IgD-negative memory B cell (primary cell): ENCODE measurements at regions not wholly inside any gene's neighbourhood (a gene's known extent, or its start where the extent isn't known, plus 50 kb on each side); places are given as distances from the start of the nearest gene placed in this dataset.

Experiments used
- H3K27ac Mint-ChIP-seq, 3 donors: one replicate each; pipeline ENCODE4 v1.8.0; 2020 to 2022; ENCODE audit warnings: mild to moderate bottlenecking in 3 of 3, mixed read lengths in 3 of 3, moderate library complexity in 1 of 3
- H3K27me3 Mint-ChIP-seq: one replicate; pipeline ENCODE4 v1.8.0; 2021; ENCODE audit warnings: mixed read lengths
- H3K36me3 Mint-ChIP-seq: one replicate; pipeline ENCODE4 v1.8.0; 2020; ENCODE audit warnings: mild to moderate bottlenecking, mixed read lengths
- H3K4me1 Mint-ChIP-seq, 3 donors: one replicate each; pipeline ENCODE4 v1.8.0; 2020 to 2022; ENCODE audit warnings: mixed read lengths in 3 of 3, mild to moderate bottlenecking in 1 of 3
- H3K4me3 Mint-ChIP-seq, 4 donors: one replicate each; pipeline ENCODE4 v1.8.0; 2020 to 2022; ENCODE audit warnings: mild to moderate bottlenecking in 4 of 4, mixed read lengths in 4 of 4, moderate library complexity in 3 of 4
- H3K9me3 Mint-ChIP-seq, 3 donors: one replicate each; pipeline ENCODE4 v1.8.0; 2020 to 2021; ENCODE audit warnings: mixed read lengths in 3 of 3, mild to moderate bottlenecking in 1 of 3

- H3K4me1 Mint-ChIP-seq = peaks cover 2 to 8% (median 4%) of the 10 kb centered on the region in 3 donors
- no peaks in the 10 kb centered on the region for H3K36me3 Mint-ChIP-seq
- no peaks in the 10 kb centered on the region for H3K9me3 Mint-ChIP-seq
- H3K27ac Mint-ChIP-seq = no peak overlapping the region
- peaks cover 10% of the 10 kb centered on the region for H3K27me3 Mint-ChIP-seq
- H3K4me3 Mint-ChIP-seq = no peak overlapping the region
Observed at GRCh38 chr15:60226924-60227323, 170.9 kb downstream of the ANXA2 start.

- Mint-ChIP-seq H3K4me1 (peaks cover 2 to 8% (median 4%) of the 10 kb centered on the region in 3 donors), H3K27me3 (peaks cover 13% of the 10 kb centered on the region), H3K4me3 (no peak overlapping the region), H3K9me3 (no peaks in the 10 kb centered on the region), H3K36me3 (no peaks in the 10 kb centered on the region), H3K27ac (no peak overlapping the region)
Observed at GRCh38 chr15:60228101-60228500, 169.7 kb downstream of the ANXA2 start.

GRCh38 chr15:60228619-60229018 is 169.2 kb downstream of the ANXA2 start:
- Mint-ChIP-seq H3K27me3 (peaks cover 10% of the 10 kb centered on the region), H3K9me3 (no peaks in the 10 kb centered on the region)

GRCh38 chr15:60235951-60236710 is 161.7 kb downstream of the ANXA2 start:
- Mint-ChIP-seq H3K4me1 (no peaks in the 10 kb centered on the region), H3K27ac (no peak overlapping the region), H3K27me3 (peaks cover 23% of the 10 kb centered on the region), H3K36me3 (no peaks in the 10 kb centered on the region), H3K9me3 (peaks cover 0 to 9% (median 1%) of the 10 kb centered on the region in 3 donors), H3K4me3 (no peak overlapping the region)

More at GRCh38 chr15:60228619-60229018, 169.2 kb downstream of the ANXA2 start:
- H3K4me1 Mint-ChIP-seq = peaks cover 2 to 8% (median 4%) of the 10 kb centered on the region in 3 donors
- H3K4me3 Mint-ChIP-seq = no peak overlapping the region
- no peak overlapping the region for H3K27ac Mint-ChIP-seq
- no peaks in the 10 kb centered on the region for H3K36me3 Mint-ChIP-seq

GRCh38 chr15:60237446-60237845 is 160.3 kb downstream of the ANXA2 start:
- Mint-ChIP-seq H3K9me3 (peaks cover 0 to 9% (median 1%) of the 10 kb centered on the region in 3 donors), H3K36me3 (no peaks in the 10 kb centered on the region), H3K4me3 (no peak overlapping the region), H3K4me1 (no peaks in the 10 kb centered on the region), H3K27me3 (peaks cover 19% of the 10 kb centered on the region), H3K27ac (no peak overlapping the region)

GRCh38 chr15:60243769-60244168 is 154.0 kb downstream of the ANXA2 start:
- no peak overlapping the region for H3K4me3 Mint-ChIP-seq
- peaks cover 0 to 4% (median 2%) of the 10 kb centered on the region in 3 donors for H3K9me3 Mint-ChIP-seq
- H3K4me1 Mint-ChIP-seq = no peaks in the 10 kb centered on the region
- peaks cover 10% of the 10 kb centered on the region for H3K27me3 Mint-ChIP-seq
- no peaks in the 10 kb centered on the region for H3K36me3 Mint-ChIP-seq
- no peak overlapping the region for H3K27ac Mint-ChIP-seq

GRCh38 chr15:60244813-60245212 is 153.0 kb downstream of the ANXA2 start:
- Mint-ChIP-seq H3K27ac (no peak overlapping the region), H3K27me3 (peaks cover 7% of the 10 kb centered on the region), H3K4me3 (no peak overlapping the region), H3K36me3 (no peaks in the 10 kb centered on the region), H3K4me1 (no peaks in the 10 kb centered on the region), H3K9me3 (peaks cover 0 to 2% (median 2%) of the 10 kb centered on the region in 3 donors)

GRCh38 chr15:60250316-60250715 is 147.5 kb downstream of the ANXA2 start:
- Mint-ChIP-seq H3K27ac (no peak overlapping the region), H3K4me1 (no peaks in the 10 kb centered on the region), H3K36me3 (no peaks in the 10 kb centered on the region), H3K27me3 (peaks cover 18% of the 10 kb centered on the region), H3K4me3 (no peak overlapping the region), H3K9me3 (no peaks in the 10 kb centered on the region)

- Mint-ChIP-seq H3K27me3 (peaks cover 18% of the 10 kb centered on the region), H3K4me1 (no peaks in the 10 kb centered on the region), H3K36me3 (no peaks in the 10 kb centered on the region), H3K9me3 (no peaks in the 10 kb centered on the region), H3K27ac (no peak overlapping the region), H3K4me3 (no peak overlapping the region)
Observed at GRCh38 chr15:60251300-60252070, 146.3 kb downstream of the ANXA2 start.

- Mint-ChIP-seq H3K4me3 (no peak overlapping the region), H3K27me3 (peaks cover 31% of the 10 kb centered on the region), H3K27ac (no peak overlapping the region), H3K9me3 (no peaks in the 10 kb centered on the region), H3K36me3 (no peaks in the 10 kb centered on the region), H3K4me1 (no peaks in the 10 kb centered on the region)
Observed at GRCh38 chr15:60254416-60254815, 143.4 kb downstream of the ANXA2 start.

GRCh38 chr15:60255390-60255789 is 142.4 kb downstream of the ANXA2 start:
- peaks cover 29% of the 10 kb centered on the region for H3K27me3 Mint-ChIP-seq
- no peak overlapping the region for H3K27ac Mint-ChIP-seq
- H3K4me1 Mint-ChIP-seq = no peaks in the 10 kb centered on the region
- H3K4me3 Mint-ChIP-seq = no peak overlapping the region
- H3K36me3 Mint-ChIP-seq = no peaks in the 10 kb centered on the region
- no peaks in the 10 kb centered on the region for H3K9me3 Mint-ChIP-seq

- no peak overlapping the region for H3K27ac Mint-ChIP-seq
- H3K36me3 Mint-ChIP-seq = no peaks in the 10 kb centered on the region
- H3K27me3 Mint-ChIP-seq = peaks cover 25% of the 10 kb centered on the region
- no peak overlapping the region for H3K4me3 Mint-ChIP-seq
- H3K4me1 Mint-ChIP-seq = no peaks in the 10 kb centered on the region
- H3K9me3 Mint-ChIP-seq = no peaks in the 10 kb centered on the region
Observed at GRCh38 chr15:60257591-60258159, 140.1 kb downstream of the ANXA2 start.

- Mint-ChIP-seq H3K36me3 (no peaks in the 10 kb centered on the region), H3K27ac (no peak overlapping the region), H3K27me3 (peaks cover 21% of the 10 kb centered on the region), H3K9me3 (no peaks in the 10 kb centered on the region), H3K4me3 (no peak overlapping the region), H3K4me1 (no peaks in the 10 kb centered on the region)
Observed at GRCh38 chr15:60259469-60259868, 138.3 kb downstream of the ANXA2 start.

GRCh38 chr15:60264088-60264487 is 133.7 kb downstream of the ANXA2 start:
- Mint-ChIP-seq H3K9me3 (no peaks in the 10 kb centered on the region), H3K36me3 (no peaks in the 10 kb centered on the region), H3K27ac (no peak overlapping the region), H3K4me3 (no peak overlapping the region), H3K4me1 (no peaks in the 10 kb centered on the region), H3K27me3 (peaks cover 11% of the 10 kb centered on the region)

- no peak overlapping the region for H3K27ac Mint-ChIP-seq
- H3K27me3 Mint-ChIP-seq = peaks cover 11% of the 10 kb centered on the region
- no peaks in the 10 kb centered on the region for H3K36me3 Mint-ChIP-seq
- H3K4me1 Mint-ChIP-seq = no peaks in the 10 kb centered on the region
- H3K4me3 Mint-ChIP-seq = no peak overlapping the region
- H3K9me3 Mint-ChIP-seq = no peaks in the 10 kb centered on the region
Observed at GRCh38 chr15:60264566-60264965, 133.2 kb downstream of the ANXA2 start.
